Transverse colon (tissue), 4 donors: ENCODE measurements at regions not wholly inside any gene's neighbourhood (a gene's known extent, or its start where the extent isn't known, plus 50 kb on each side); places are given as distances from the start of the nearest gene placed in this dataset.

Source experiments
- DNase-seq: peaks from one replicate; pipeline ENCODE4 v3.0.0-alpha.2; 2019
- H3K27ac ChIP-seq, 4 donors: fragments of 200-600 bp; sonication (generic); 2 replicates each; pipeline ENCODE4 v1.5.1; 2016 to 2018; ENCODE audit warnings: inconsistent platforms in 4 of 4
- H3K27me3 ChIP-seq: fragments of 200-600 bp; sonication (generic); 2 replicates; pipeline ENCODE4 v1.5.1; 2017; ENCODE audit warnings: inconsistent platforms
- H3K36me3 ChIP-seq, 4 donors: fragments of 200-600 bp; sonication (generic); 2 replicates each; pipeline ENCODE4 v1.5.1; 2017 to 2019; ENCODE audit warnings: inconsistent platforms in 4 of 4
- H3K4me1 ChIP-seq, 4 donors: fragments of 200-600 bp; sonication (generic); 2 replicates each; pipeline ENCODE4 v1.5.1; 2017 to 2020; ENCODE audit warnings: inconsistent platforms in 4 of 4
- H3K4me3 ChIP-seq, 4 donors: fragments of 200-600 bp; sonication (generic); 1 replicate in 1 of 4; 2 replicates in 3 of 4; pipeline versions ENCODE4 v1.5.1 to v1.6.1; 2017 to 2019; ENCODE audit warnings: inconsistent platforms in 4 of 4
- H3K9me3 ChIP-seq, 2 donors: fragments of 200-600 bp; sonication (generic); 2 replicates each; pipeline ENCODE4 v1.5.1; 2017 to 2019; ENCODE audit warnings: inconsistent platforms in 2 of 2
- EP300 ChIP-seq: sonication (generic); formaldehyde crosslinking; IDR thresholded peaks from one replicate; pipeline ENCODE4 v1.6.1; 2017; ENCODE audit warnings: antibody characterized with exemption, low read depth
- POLR2A ChIP-seq: fragments of 450-650 bp; IDR thresholded peaks from one replicate; pipeline ENCODE4 v1.6.1; 2016; ENCODE audit warnings: antibody characterized with exemption, mild to moderate bottlenecking, moderate library complexity
- POLR2AphosphoS5 ChIP-seq, 3 donors: sonication (generic); formaldehyde crosslinking; IDR thresholded peaks; one replicate each; pipeline ENCODE4 v1.6.1; 2016; ENCODE audit warnings: antibody characterized with exemption in 3 of 3
- WGBS, 2 donors: methylation state at CpG; one replicate each; pipeline ENCODE4 v1.1.5; 2018; ENCODE audit warnings: low coverage in 1 of 2; 5-methylcytosine and 5-hydroxymethylcytosine counted together
- in situ Hi-C, 4 donors: fragments of 200-750 bp; cut with MboI; loops; one replicate each; pipeline versions ENCODE4 v1.15.0 to v1.15.1; 2017; ENCODE audit warnings: low sequenced_read_pairs in 3 of 4, low pct_ligation_motif_present in 1 of 4, low pct_unique_long_range_greater_than_20kb in 1 of 4
- intact Hi-C: fragments of 100-400 bp; cut with DNase I; formaldehyde crosslinking; loops from one replicate; pipeline ENCODE4 v1.15.1; 2023; ENCODE audit warnings: low total_unique reads
- TF ChIP-seq, protein P1 (sequence below), 5 experiments: fragments of 200-600 bp in 3 of 5; fragments of 450-650 bp in 2 of 5; sonication (generic) in 3 of 5; IDR thresholded peaks; 1 replicate in 2 of 5; 2 replicates in 3 of 5; pipeline ENCODE4 v1.5.1; 2016 to 2017; ENCODE audit warnings: antibody characterized with exemption in 5 of 5, inconsistent platforms in 3 of 5, mild to moderate bottlenecking in 2 of 5, moderate library complexity in 1 of 5

DNA sequence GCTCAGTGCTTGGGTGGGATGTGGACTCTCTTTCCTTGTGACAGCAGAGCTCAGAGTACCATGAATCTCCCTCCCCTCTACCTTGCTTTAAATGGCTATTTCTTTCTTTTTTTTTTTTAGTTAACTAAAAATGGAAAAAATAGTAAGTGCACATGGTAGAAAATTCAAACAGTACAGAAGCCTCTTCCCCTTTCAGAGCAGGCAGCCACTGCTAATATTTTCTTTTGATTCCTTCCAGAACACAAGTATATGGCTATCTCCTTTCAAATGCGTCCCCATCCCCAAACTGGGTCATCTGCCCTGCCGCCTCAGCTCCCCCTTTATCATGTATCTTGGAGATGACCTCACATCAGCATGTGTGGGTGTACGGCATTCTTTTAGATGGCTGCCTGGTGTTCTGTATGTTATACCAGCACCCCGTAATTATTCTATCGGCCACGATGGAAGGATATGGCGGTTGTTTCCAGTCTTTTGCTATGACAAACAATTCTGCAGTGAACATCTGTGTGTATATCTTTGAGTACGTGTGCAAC is 70.5 kb upstream of the DLX2 start:
- peaks cover 13% of the 10 kb centered on the region for H3K27me3 ChIP-seq
- H3K27ac ChIP-seq = peak overlapping the region in 2 of 4 donors; percentile 78 to 83
- TF ChIP-seq EP300 (no peak), POLR2AphosphoS5 (IDR thresholded peaks at IDR 0.05) (no peak), POLR2A (no peak)
- TF ChIP-seq, protein P1, sequence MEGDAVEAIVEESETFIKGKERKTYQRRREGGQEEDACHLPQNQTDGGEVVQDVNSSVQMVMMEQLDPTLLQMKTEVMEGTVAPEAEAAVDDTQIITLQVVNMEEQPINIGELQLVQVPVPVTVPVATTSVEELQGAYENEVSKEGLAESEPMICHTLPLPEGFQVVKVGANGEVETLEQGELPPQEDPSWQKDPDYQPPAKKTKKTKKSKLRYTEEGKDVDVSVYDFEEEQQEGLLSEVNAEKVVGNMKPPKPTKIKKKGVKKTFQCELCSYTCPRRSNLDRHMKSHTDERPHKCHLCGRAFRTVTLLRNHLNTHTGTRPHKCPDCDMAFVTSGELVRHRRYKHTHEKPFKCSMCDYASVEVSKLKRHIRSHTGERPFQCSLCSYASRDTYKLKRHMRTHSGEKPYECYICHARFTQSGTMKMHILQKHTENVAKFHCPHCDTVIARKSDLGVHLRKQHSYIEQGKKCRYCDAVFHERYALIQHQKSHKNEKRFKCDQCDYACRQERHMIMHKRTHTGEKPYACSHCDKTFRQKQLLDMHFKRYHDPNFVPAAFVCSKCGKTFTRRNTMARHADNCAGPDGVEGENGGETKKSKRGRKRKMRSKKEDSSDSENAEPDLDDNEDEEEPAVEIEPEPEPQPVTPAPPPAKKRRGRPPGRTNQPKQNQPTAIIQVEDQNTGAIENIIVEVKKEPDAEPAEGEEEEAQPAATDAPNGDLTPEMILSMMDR (IDR thresholded peaks at IDR 0.05) = no peak
- 74 to 92% methylated on average over 4 to 8 of the region's 8 CpGs for WGBS, 2 donors
- H3K4me1 ChIP-seq = peaks cover 0 to 40% (median 24%) of the 10 kb centered on the region in 4 donors
- in situ Hi-C loops (loop anchor here (5.0 to 10.0 kb wide), 2 partner anchors 292 to 294 kb away; no protein-coding TSS in a partner anchor), intact Hi-C loops (loop anchor here (1.0 kb wide), 1 partner anchor 290 kb away; no protein-coding TSS in a partner anchor)
- peak overlapping the region in 2 of 4 donors; percentile 55 to 61 for H3K4me3 ChIP-seq
- H3K9me3 ChIP-seq = no peaks in the 10 kb centered on the region
- DNase-seq = no peak
- H3K36me3 ChIP-seq = no peaks in the 10 kb centered on the region

- Histone ChIP-seq H3K9me3 (no peaks in the 10 kb centered on the region), H3K36me3 (no peaks in the 10 kb centered on the region), H3K4me3 (no peak overlapping the region), H3K27me3 (peaks cover 5% of the 10 kb centered on the region), H3K4me1 (peaks cover 0 to 29% (median 6%) of the 10 kb centered on the region in 4 donors), H3K27ac (no peak overlapping the region)
- TF ChIP-seq POLR2AphosphoS5 (IDR thresholded peaks at IDR 0.05) = no peak
- TF ChIP-seq, protein P1 (IDR thresholded peaks at IDR 0.05) = no peak
- in situ Hi-C loops = loop anchor here in 3 of 4 donors (10.0 kb wide), 1 partner anchor 287 kb away; no protein-coding TSS in a partner anchor
- intact Hi-C loops = no loop called here
- DNase-seq = no peak
- WGBS, 2 donors = 88 to 90% methylated on average over 2 to 3 of the region's 3 CpGs
Observed at GRCh38 chr2:172177581-172177980, 74.9 kb upstream of the DLX2 start.

GRCh38 chr2:172177996-172178395 is 75.3 kb upstream of the DLX2 start:
- 86 to 93% methylated on average over 1 of the region's 1 CpG for WGBS, 2 donors
- H3K9me3 ChIP-seq = no peaks in the 10 kb centered on the region
- in situ Hi-C loops (loop anchor here in 3 of 4 donors (10.0 kb wide), 1 partner anchor 287 kb away; no protein-coding TSS in a partner anchor), intact Hi-C loops (no loop called here)
- TF ChIP-seq POLR2A (no peak), POLR2AphosphoS5 (IDR thresholded peaks at IDR 0.05) (no peak), EP300 (no peak)
- TF ChIP-seq, protein P1 (IDR thresholded peaks at IDR 0.05) = no peak
- no peak overlapping the region for H3K4me3 ChIP-seq
- no peaks in the 10 kb centered on the region for H3K36me3 ChIP-seq
- H3K27ac ChIP-seq = no peak overlapping the region
- no peak for DNase-seq
- H3K27me3 ChIP-seq = peaks cover under 1% of the 10 kb centered on the region
- peaks cover 0 to 25% (median 2%) of the 10 kb centered on the region in 4 donors for H3K4me1 ChIP-seq

GRCh38 chr2:172179045-172179701 is 76.5 kb upstream of the DLX2 start:
- 39 to 54% methylated on average over 4 of the region's 4 CpGs for WGBS, 2 donors

More at GRCh38 chr2:172179045-172179701, 76.5 kb upstream of the DLX2 start:
- in situ Hi-C loops = loop anchor here in 3 of 4 donors (10.0 kb wide), 1 partner anchor 286 kb away; no protein-coding TSS in a partner anchor
- no peak overlapping the region for H3K4me3 ChIP-seq
- DNase-seq = peak; percentile 61
- TF ChIP-seq EP300 (no peak), POLR2A (no peak), POLR2AphosphoS5 (IDR thresholded peaks at IDR 0.05) (no peak)
- TF ChIP-seq, protein P1 (IDR thresholded peaks at IDR 0.05) = no peak
- no peaks in the 10 kb centered on the region for H3K27me3 ChIP-seq
- H3K4me1 ChIP-seq = peaks cover 0 to 22% (median 0%) of the 10 kb centered on the region in 4 donors
- no peaks in the 10 kb centered on the region for H3K36me3 ChIP-seq
- H3K27ac ChIP-seq = no peak overlapping the region
- intact Hi-C loops = no loop called here
- no peaks in the 10 kb centered on the region for H3K9me3 ChIP-seq
